ENCODE measurements at regions not wholly inside any gene's neighbourhood (a gene's known extent, or its start where the extent isn't known, plus 50 kb on each side); places are given as distances from the start of the nearest gene placed in this dataset.

GRCh38 chr10:29757551-29758297, 123.0 kb upstream of the SVIL start:
- Histone ChIP-seq H3K9me3 (no peaks in the 10 kb centered on the region), H3K4me1 (peaks cover 0 to 10% of the 10 kb centered on the region in 2 donors), H3K4me3 (replicated peaks in 1 of 3) (no peak overlapping the region), H3K36me3 (no peaks in the 10 kb centered on the region), H3K27me3 (no peaks in the 10 kb centered on the region), H3K27ac (no peak overlapping the region)
- no peak for TF ChIP-seq CTCF (IDR thresholded peaks at IDR 0.05)
- TF ChIP-seq POLR2A (IDR thresholded peaks at IDR 0.05): no peak
- no peak for DNase-seq
- intact Hi-C loops (cut with DNase I): no loop called here
- WGBS, 2 donors: 76 to 80% methylated on average over 8 to 9 of the region's 9 CpGs

- no peak for DNase-seq
- no peaks in the 10 kb centered on the region for H3K9me3 ChIP-seq
- no peak for TF ChIP-seq CTCF (IDR thresholded peaks at IDR 0.05)
- no peak for TF ChIP-seq POLR2A (IDR thresholded peaks at IDR 0.05)
- H3K4me1 ChIP-seq: peaks cover 0 to 10% of the 10 kb centered on the region in 2 donors
- no peak overlapping the region for H3K27ac ChIP-seq
- H3K27me3 ChIP-seq: no peaks in the 10 kb centered on the region
- 86 to 91% methylated on average over 3 of the region's 3 CpGs for WGBS, 2 donors
- H3K36me3 ChIP-seq: no peaks in the 10 kb centered on the region
- no peak overlapping the region for H3K4me3 ChIP-seq (replicated peaks in 1 of 3)
- intact Hi-C loops (cut with DNase I): no loop called here
Measured at GRCh38 chr10:29756451-29756850, 121.7 kb upstream of the SVIL start.

- TF ChIP-seq POLR2A (IDR thresholded peaks at IDR 0.05): no peak
- no peak for TF ChIP-seq CTCF (IDR thresholded peaks at IDR 0.05)
- H3K4me3 ChIP-seq (replicated peaks in 1 of 3): no peak overlapping the region
- intact Hi-C loops (cut with DNase I): no loop called here
- H3K4me1 ChIP-seq: peaks cover 0 to 10% of the 10 kb centered on the region in 2 donors
- no peak overlapping the region for H3K27ac ChIP-seq
- DNase-seq: no peak
- 94 to 95% methylated on average over 7 of the region's 7 CpGs for WGBS, 2 donors
- no peaks in the 10 kb centered on the region for H3K27me3 ChIP-seq
- no peaks in the 10 kb centered on the region for H3K9me3 ChIP-seq
- no peaks in the 10 kb centered on the region for H3K36me3 ChIP-seq
Measured at GRCh38 chr10:29753283-29753682, 118.5 kb upstream of the SVIL start.

GRCh38 chr10:29751684-29752083, 116.9 kb upstream of the SVIL start:
- Histone ChIP-seq H3K9me3 (no peaks in the 10 kb centered on the region), H3K4me3 (replicated peaks in 1 of 3) (no peak overlapping the region), H3K27ac (no peak overlapping the region), H3K4me1 (no peaks in the 10 kb centered on the region), H3K36me3 (no peaks in the 10 kb centered on the region), H3K27me3 (no peaks in the 10 kb centered on the region)
- intact Hi-C loops (cut with DNase I): no loop called here
- TF ChIP-seq CTCF (IDR thresholded peaks at IDR 0.05) (no peak), POLR2A (IDR thresholded peaks at IDR 0.05) (no peak)
- DNase-seq: no peak
- WGBS, 2 donors: 92 to 94% methylated on average over 4 of the region's 4 CpGs

GRCh38 chr10:29751240-29751639, 116.5 kb upstream of the SVIL start:
- Histone ChIP-seq H3K36me3 (no peaks in the 10 kb centered on the region), H3K4me1 (peaks cover 0 to 3% of the 10 kb centered on the region in 2 donors), H3K9me3 (no peaks in the 10 kb centered on the region), H3K27me3 (no peaks in the 10 kb centered on the region), H3K27ac (no peak overlapping the region), H3K4me3 (replicated peaks in 1 of 3) (no peak overlapping the region)
- intact Hi-C loops (cut with DNase I): no loop called here
- no peak for DNase-seq
- WGBS, 2 donors: 91 to 93% methylated on average over 2 of the region's 2 CpGs
- no peak for TF ChIP-seq POLR2A (IDR thresholded peaks at IDR 0.05)
- no peak for TF ChIP-seq CTCF (IDR thresholded peaks at IDR 0.05)

Data from thyroid gland (tissue), 4 donors.